ENCODE measurements at regions not wholly inside any gene's neighbourhood (a gene's known extent, or its start where the extent isn't known, plus 50 kb on each side); places are given as distances from the start of the nearest gene placed in this dataset.

DNA sequence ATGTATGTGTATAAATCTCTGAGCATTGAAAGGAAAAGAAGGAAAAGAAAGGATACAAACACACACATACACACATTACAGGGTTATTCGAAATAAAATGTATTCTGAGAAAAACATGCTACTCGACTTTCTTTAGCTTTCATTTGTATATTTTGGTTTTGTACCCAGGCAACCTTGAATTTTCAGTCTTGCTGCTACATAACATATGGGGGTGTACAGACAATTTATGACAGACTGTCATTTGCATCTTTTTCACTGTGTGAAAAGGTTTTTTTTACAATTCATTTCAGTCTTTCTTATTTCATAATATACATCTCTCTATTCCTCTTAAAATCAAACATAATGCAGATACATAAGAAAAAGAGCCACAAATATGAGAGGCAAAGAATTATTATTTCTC, 1238.4 kb upstream of the NXPH2 start:
- Histone ChIP-seq H4K20me1 (replicated peaks; ENCODE audit: control insufficient read depth, insufficient read depth, low read length) (no peaks in the 10 kb centered on the region), H3K4me2 (ENCODE audit: insufficient read depth, low read length) (no peak overlapping the region), H3K4me1 (replicated peaks in 1 of 2; ENCODE audit: control insufficient read depth in 2 of 2, insufficient read depth in 2 of 2, low read length in 2 of 2) (no peaks in the 10 kb centered on the region), H3K27ac (ENCODE audit: extremely low read depth, low read depth, low read length) (no peak overlapping the region), H2AFZ (ENCODE audit: low read depth, low read length) (no peak overlapping the region), H3K79me2 (ENCODE audit: control insufficient read depth, insufficient read depth, low read length) (no peaks in the 10 kb centered on the region), H3K27me3 (ENCODE audit: control insufficient read depth in 2 of 2, insufficient read depth in 2 of 2, low read length in 2 of 2) (no peaks in the 10 kb centered on the region), H3K9ac (ENCODE audit: insufficient read depth in 1 of 2, low read depth in 2 of 2, low read length in 2 of 2) (no peak overlapping the region), H3K4me3 (no peak overlapping the region), H3K36me3 (ENCODE audit: control insufficient read depth, insufficient read depth, low read length) (no peaks in the 10 kb centered on the region), H3K9me3 (replicated peaks; ENCODE audit: control insufficient read depth, insufficient read depth, low read depth, low read length) (no peaks in the 10 kb centered on the region), H3K9me1 (ENCODE audit: control insufficient read depth, insufficient read depth, low read length) (no peaks in the 10 kb centered on the region)
- ChIA-PET CTCF (ENCODE audit: low intra/inter-chr PET ratio) (no interaction called here), POLR2A (no interaction called here)
- intact Hi-C loops (cut with micrococcal nuclease) (no loop called here), in situ Hi-C loops (cut with MboI) (no loop called here)
- DNase-seq (ENCODE audit: extremely low read depth in 1 of 4, low spot score in 3 of 4) = no peak
- no peak for ATAC-seq
- WGBS (ENCODE audit: insufficient coverage, low coverage, missing lambda C conversion rate) = 5% methylated on average over 2 of the region's 2 CpGs
- no TSS peak for BruUV-seq (replicated peaks)
- FAIRE-seq = no peak
- no peak for TF ChIP-seq CBX5 (IDR thresholded peaks at IDR 0.05; ENCODE audit: borderline replicate concordance, low read depth)
- no peak for TF ChIP-seq CHD2 (IDR thresholded peaks at IDR 0.05; ENCODE audit: low read depth, low read length)
- no peak for TF ChIP-seq HIVEP1 (CRISPR knock-in tag; IDR thresholded peaks at IDR 0.05)
- no peak for TF ChIP-seq C11orf30 (IDR thresholded peaks at IDR 0.05; ENCODE audit: low read depth)

GRCh38 chr2:140014204-140014546, 1234.0 kb upstream of the NXPH2 start:
- no peak overlapping the region for H3K4me2 ChIP-seq (ENCODE audit: insufficient read depth, low read length)
- no peak overlapping the region for H3K27ac ChIP-seq (ENCODE audit: extremely low read depth, low read depth, low read length)
- H2AFZ ChIP-seq (ENCODE audit: low read depth, low read length) = no peak overlapping the region
- no peaks in the 10 kb centered on the region for H3K4me1 ChIP-seq (replicated peaks in 1 of 2; ENCODE audit: control insufficient read depth in 2 of 2, insufficient read depth in 2 of 2, low read length in 2 of 2)
- H3K9me3 ChIP-seq (replicated peaks; ENCODE audit: control insufficient read depth, insufficient read depth, low read depth, low read length) = no peaks in the 10 kb centered on the region
- ChIA-PET POLR2A (no interaction called here), CTCF (ENCODE audit: low intra/inter-chr PET ratio) (no interaction called here)
- no peaks in the 10 kb centered on the region for H4K20me1 ChIP-seq (replicated peaks; ENCODE audit: control insufficient read depth, insufficient read depth, low read length)
- FAIRE-seq (no peak), DNase-seq (ENCODE audit: extremely low read depth in 1 of 4, low spot score in 3 of 4) (no peak), ATAC-seq (no peak)
- H3K9me1 ChIP-seq (ENCODE audit: control insufficient read depth, insufficient read depth, low read length) = no peaks in the 10 kb centered on the region
- in situ Hi-C loops (cut with MboI) = no loop called here
- no peak for TF ChIP-seq GMEB1 (CRISPR knock-in tag; IDR thresholded peaks at IDR 0.05)
- no peak for TF ChIP-seq MED1 (CRISPR knock-in tag; IDR thresholded peaks at IDR 0.05; ENCODE audit: borderline replicate concordance)
- no peak for TF ChIP-seq EWSR1 (IDR thresholded peaks at IDR 0.05; ENCODE audit: borderline replicate concordance, low read depth, partially characterized antibody)
- no peak for TF ChIP-seq HNRNPLL (IDR thresholded peaks at IDR 0.05; ENCODE audit: low read depth, low read length, poor library complexity, severe bottlenecking)
- no peak for TF ChIP-seq MCM7 (IDR thresholded peaks at IDR 0.05)
- no peak for TF ChIP-seq ZNF398 (CRISPR knock-in tag; IDR thresholded peaks at IDR 0.05)
- TF ChIP-seq SMARCE1 (IDR thresholded peaks at IDR 0.05) = no peak
- no peak for TF ChIP-seq MEIS2 (IDR thresholded peaks at IDR 0.05; ENCODE audit: partially characterized antibody)
- H3K27me3 ChIP-seq (ENCODE audit: control insufficient read depth in 2 of 2, insufficient read depth in 2 of 2, low read length in 2 of 2) = no peaks in the 10 kb centered on the region
- no peaks in the 10 kb centered on the region for H3K79me2 ChIP-seq (ENCODE audit: control insufficient read depth, insufficient read depth, low read length)
- H3K36me3 ChIP-seq (ENCODE audit: control insufficient read depth, insufficient read depth, low read length) = no peaks in the 10 kb centered on the region
- intact Hi-C loops (cut with micrococcal nuclease) = no loop called here
- H3K9ac ChIP-seq (ENCODE audit: insufficient read depth in 1 of 2, low read depth in 2 of 2, low read length in 2 of 2) = no peak overlapping the region
- BruUV-seq (replicated peaks) = no TSS peak
- no peak overlapping the region for H3K4me3 ChIP-seq
- 0% methylated on average over 1 of the region's 1 CpG for WGBS (ENCODE audit: insufficient coverage, low coverage, missing lambda C conversion rate)
